HL-60 (cell line): ENCODE measurements at regions not wholly inside any gene's neighbourhood (a gene's known extent, or its start where the extent isn't known, plus 50 kb on each side); places are given as distances from the start of the nearest gene placed in this dataset.

Experiments
- POLR2AphosphoS5 ChIP-seq: IDR thresholded peaks from 2 replicates; pipeline ENCODE4 v1.6.1; 2012; ENCODE audit warnings: low read depth
- TF ChIP-seq, protein P1 (sequence below): IDR thresholded peaks from one replicate; pipeline ENCODE4 v1.5.1; 2011; ENCODE audit warnings: low read length, control low read depth, inconsistent platforms; ENCODE audit not compliant: insufficient read depth

DNA sequence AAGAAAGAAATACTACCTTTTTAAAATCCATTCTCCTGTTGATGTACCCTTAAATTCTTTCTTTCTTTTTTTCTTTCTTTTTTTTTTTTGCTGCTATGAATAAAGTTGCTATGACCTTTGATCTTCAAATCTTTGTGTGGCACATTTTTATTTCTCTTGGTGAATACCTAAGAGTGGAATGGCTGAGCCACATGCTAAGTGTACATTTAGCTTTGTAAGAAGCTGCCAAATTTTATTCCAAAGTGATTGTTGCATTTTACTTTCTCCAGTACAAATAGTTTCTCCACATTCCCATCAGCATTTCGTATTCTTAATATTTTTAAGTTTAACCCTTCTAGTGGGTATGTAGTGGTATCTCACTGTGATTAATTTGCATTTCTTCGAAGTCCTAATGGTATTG is 88.8 kb upstream of the RAB27B start:
- TF ChIP-seq, protein P1, sequence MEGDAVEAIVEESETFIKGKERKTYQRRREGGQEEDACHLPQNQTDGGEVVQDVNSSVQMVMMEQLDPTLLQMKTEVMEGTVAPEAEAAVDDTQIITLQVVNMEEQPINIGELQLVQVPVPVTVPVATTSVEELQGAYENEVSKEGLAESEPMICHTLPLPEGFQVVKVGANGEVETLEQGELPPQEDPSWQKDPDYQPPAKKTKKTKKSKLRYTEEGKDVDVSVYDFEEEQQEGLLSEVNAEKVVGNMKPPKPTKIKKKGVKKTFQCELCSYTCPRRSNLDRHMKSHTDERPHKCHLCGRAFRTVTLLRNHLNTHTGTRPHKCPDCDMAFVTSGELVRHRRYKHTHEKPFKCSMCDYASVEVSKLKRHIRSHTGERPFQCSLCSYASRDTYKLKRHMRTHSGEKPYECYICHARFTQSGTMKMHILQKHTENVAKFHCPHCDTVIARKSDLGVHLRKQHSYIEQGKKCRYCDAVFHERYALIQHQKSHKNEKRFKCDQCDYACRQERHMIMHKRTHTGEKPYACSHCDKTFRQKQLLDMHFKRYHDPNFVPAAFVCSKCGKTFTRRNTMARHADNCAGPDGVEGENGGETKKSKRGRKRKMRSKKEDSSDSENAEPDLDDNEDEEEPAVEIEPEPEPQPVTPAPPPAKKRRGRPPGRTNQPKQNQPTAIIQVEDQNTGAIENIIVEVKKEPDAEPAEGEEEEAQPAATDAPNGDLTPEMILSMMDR = no peak
- no peak for TF ChIP-seq POLR2AphosphoS5
